H1 (cell line): ENCODE measurements at regions not wholly inside any gene's neighbourhood (a gene's known extent, or its start where the extent isn't known, plus 50 kb on each side); places are given as distances from the start of the nearest gene placed in this dataset.

Experiments
- ASH2L ChIP-seq: fragments of 200-600, 300-600 bp; sonication (generic); IDR thresholded peaks from one replicate; pipeline ENCODE4 v1.7.1; 2017; ENCODE audit warnings: low read length
- JUN ChIP-seq: IDR thresholded peaks from 2 replicates; pipeline ENCODE4 v1.6.1; 2011; ENCODE audit warnings: low read depth, mild to moderate bottlenecking, improper control_type of control experiment, low read length
- MAFK ChIP-seq: IDR thresholded peaks from 2 replicates; pipeline ENCODE4 v1.6.1; 2012; ENCODE audit warnings: low read depth, mild to moderate bottlenecking, improper control_type of control experiment, low read length
- RAD21 ChIP-seq, 2 experiments: IDR thresholded peaks in 1 of 2; conservative IDR thresholded peaks in 1 of 2; 2 replicates each; pipeline ENCODE4 v1.6.1; 2011; ENCODE audit warnings: low read depth in 2 of 2, low read length in 2 of 2, improper control_type of control experiment in 1 of 2, inconsistent platforms in 1 of 2, mild to moderate bottlenecking in 1 of 2, moderate library complexity in 1 of 2
- SIX5 ChIP-seq: IDR thresholded peaks from 2 replicates; pipeline ENCODE4 v1.6.1; 2011; ENCODE audit warnings: mild to moderate bottlenecking, low read depth, low read length
- TCF12 ChIP-seq: IDR thresholded peaks from 2 replicates; pipeline ENCODE4 v1.6.1; 2011; ENCODE audit warnings: low read depth, mild to moderate bottlenecking, low read length
- TEAD4 ChIP-seq: IDR thresholded peaks from 2 replicates; pipeline ENCODE4 v1.6.1; 2012; ENCODE audit warnings: low read depth, low read length, inconsistent platforms, mixed read lengths
- TF ChIP-seq, protein P1 (sequence below): IDR thresholded peaks from 2 replicates; pipeline ENCODE4 v1.6.1; 2012; ENCODE audit warnings: low read length, inconsistent platforms

DNA sequence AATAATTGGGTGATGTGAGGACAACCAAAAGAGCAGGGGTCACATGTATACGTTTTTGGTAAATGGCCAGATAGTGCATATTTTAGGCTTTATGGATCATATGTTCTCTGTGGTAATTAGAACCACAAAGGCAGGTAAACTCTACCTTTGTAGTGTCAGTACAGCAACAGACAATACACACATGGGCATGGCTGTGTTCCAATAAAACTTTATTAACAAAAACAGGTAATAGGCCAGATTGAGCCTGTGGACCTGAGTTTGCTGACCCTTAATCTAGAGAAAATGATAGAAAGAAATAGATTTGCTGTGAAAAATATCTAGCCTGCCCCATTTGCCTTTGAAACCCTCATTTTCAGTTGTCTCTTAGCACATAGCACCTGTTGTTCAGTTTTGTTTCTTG lies 177.2 kb upstream of the CXCR4 start (continued):
- TF ChIP-seq, protein P1, sequence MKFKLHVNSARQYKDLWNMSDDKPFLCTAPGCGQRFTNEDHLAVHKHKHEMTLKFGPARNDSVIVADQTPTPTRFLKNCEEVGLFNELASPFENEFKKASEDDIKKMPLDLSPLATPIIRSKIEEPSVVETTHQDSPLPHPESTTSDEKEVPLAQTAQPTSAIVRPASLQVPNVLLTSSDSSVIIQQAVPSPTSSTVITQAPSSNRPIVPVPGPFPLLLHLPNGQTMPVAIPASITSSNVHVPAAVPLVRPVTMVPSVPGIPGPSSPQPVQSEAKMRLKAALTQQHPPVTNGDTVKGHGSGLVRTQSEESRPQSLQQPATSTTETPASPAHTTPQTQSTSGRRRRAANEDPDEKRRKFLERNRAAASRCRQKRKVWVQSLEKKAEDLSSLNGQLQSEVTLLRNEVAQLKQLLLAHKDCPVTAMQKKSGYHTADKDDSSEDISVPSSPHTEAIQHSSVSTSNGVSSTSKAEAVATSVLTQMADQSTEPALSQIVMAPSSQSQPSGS = no peak
- TF ChIP-seq MAFK (no peak), TCF12 (no peak), SIX5 (no peak), JUN (no peak), ASH2L (no peak), RAD21 (IDR thresholded peaks at IDR 0.05 in 1 of 2, conservative IDR thresholded peaks at IDR 0.05 in 1 of 2; ENCODE audit: low read depth in 2 of 2, low read length in 2 of 2) (no peak), TEAD4 (no peak)
